GM12878 (cell line): ENCODE measurements at regions not wholly inside any gene's neighbourhood (a gene's known extent, or its start where the extent isn't known, plus 50 kb on each side); places are given as distances from the start of the nearest gene placed in this dataset.

Experiments used
- ATAC-seq: fragments of 200-7000 bp; cut with Tn5 transposase; 3 replicates; pipeline ENCODE4 v1.9.1; 2020; ENCODE audit warnings: mild to moderate bottlenecking, moderate library complexity
- BruUV-seq: library from RNA; stranded (reverse); fragments of 400-500 nt; replicated peaks from 2 replicates; lab custom pipeline; 2021; lab: Mats Ljungman, UMichigan
- CTCF ChIA-PET: fragments of 300-600 bp; sonication (Branson Sonifier 250); formaldehyde crosslinking; extraction: SDS; loops from one replicate; lab custom pipeline; 2021; ENCODE audit warnings: inconsistent platforms; lab: Yijun Ruan, JAX
- POLR2A ChIA-PET: fragments of 350-600 bp; formaldehyde crosslinking; extraction: SDS; loops from one replicate; lab custom pipeline; 2021; ENCODE audit warnings: inconsistent platforms; lab: Charles Lee
- RAD21 ChIA-PET: fragments of 300-600 bp; sonication (Branson Sonifier 250); formaldehyde crosslinking; loops from one replicate; lab custom pipeline; 2023; ENCODE audit warnings: antibody characterized with exemption; ENCODE audit not compliant: unreplicated experiment; lab: Charles Lee
- SMC1A ChIA-PET: fragments of 300-600 bp; sonication (Branson Sonifier 250); formaldehyde crosslinking; loops from one replicate; lab custom pipeline; 2023; ENCODE audit not compliant: unreplicated experiment, uncharacterized antibody; lab: Charles Lee
- DNase-seq: peaks from one replicate; pipeline ENCODE4 v3.0.0-alpha.2; 2011; ENCODE audit warnings: low read depth, low spot score
- FAIRE-seq: peaks from 3 replicates; lab custom pipeline; 2011; peaks lifted over from hg19 to GRCh38; lab: Jason Lieb, UNC
- H2AFZ ChIP-seq: 2 replicates; pipeline ENCODE4 v1.6.0; 2011; ENCODE audit warnings: low read depth, low read length, control low read depth; ENCODE audit not compliant: control insufficient read depth
- H3K27ac ChIP-seq: 2 replicates; pipeline ENCODE4 v1.5.1; 2011; ENCODE audit warnings: control low read depth; ENCODE audit not compliant: control insufficient read depth, insufficient read depth
- H3K27me3 ChIP-seq, 2 experiments: replicated peaks in 1 of 2; 2 replicates each; pipeline versions ENCODE4 v1.6.0 to v1.6.1; 2011; ENCODE audit warnings: low read length in 1 of 2; ENCODE audit not compliant: control insufficient read depth in 2 of 2, insufficient read depth in 2 of 2
- H3K36me3 ChIP-seq, 2 experiments: 2 replicates each; pipeline ENCODE4 v1.5.1; 2011; ENCODE audit warnings: low read length in 1 of 2; ENCODE audit not compliant: control insufficient read depth in 2 of 2, insufficient read depth in 2 of 2
- H3K4me1 ChIP-seq: 2 replicates; pipeline ENCODE4 v1.6.1; 2011; ENCODE audit warnings: mild to moderate bottlenecking, low read length, moderate library complexity, mixed read lengths; ENCODE audit not compliant: control insufficient read depth, insufficient read depth
- H3K4me2 ChIP-seq: 2 replicates; pipeline ENCODE4 v1.6.0; 2011; ENCODE audit warnings: control low read depth; ENCODE audit not compliant: control insufficient read depth, insufficient read depth
- H3K4me3 ChIP-seq: fragments of 200-600 bp; sonication (generic); 2 replicates; pipeline ENCODE4 v1.5.1; 2016
- H3K79me2 ChIP-seq: 2 replicates; pipeline ENCODE4 v1.6.0; 2011; ENCODE audit warnings: low read length; ENCODE audit not compliant: control insufficient read depth, insufficient read depth
- H3K9ac ChIP-seq: 2 replicates; pipeline ENCODE4 v1.8.0; 2011; ENCODE audit warnings: low read length, control low read depth, mixed read lengths; ENCODE audit not compliant: control insufficient read depth, insufficient read depth
- H3K9me3 ChIP-seq: replicated peaks from 3 replicates; pipeline ENCODE4 v1.5.1; 2011; ENCODE audit warnings: mild to moderate bottlenecking, low read length; ENCODE audit not compliant: control insufficient read depth, insufficient read depth
- H4K20me1 ChIP-seq: 2 replicates; pipeline ENCODE4 v1.6.0; 2011; ENCODE audit not compliant: control insufficient read depth, insufficient read depth
- BACH1 ChIP-seq: fragments of 450-650 bp; IDR thresholded peaks from 2 replicates; pipeline ENCODE4 v1.6.1; 2017; ENCODE audit warnings: mild to moderate bottlenecking, borderline replicate concordance
- BCLAF1 ChIP-seq: fragments of 450-650 bp; IDR thresholded peaks from 2 replicates; pipeline ENCODE4 v1.6.1; 2017; ENCODE audit warnings: antibody characterized with exemption, mild to moderate bottlenecking, moderate library complexity
- DPF2 ChIP-seq: fragments of 450-650 bp; IDR thresholded peaks from 2 replicates; pipeline ENCODE4 v1.6.1; 2017; ENCODE audit warnings: mild to moderate bottlenecking
- LARP7 ChIP-seq: fragments of 450-650 bp; IDR thresholded peaks from 2 replicates; pipeline ENCODE4 v1.6.1; 2017; ENCODE audit warnings: mild to moderate bottlenecking
- PML ChIP-seq: IDR thresholded peaks from 2 replicates; pipeline ENCODE4 v1.6.1; 2012; ENCODE audit warnings: low read length, inconsistent platforms
- POLR2AphosphoS2 ChIP-seq: IDR thresholded peaks from 2 replicates; pipeline ENCODE4 v1.6.1; 2011; ENCODE audit warnings: low read depth, mild to moderate bottlenecking, low read length, improper control_type of control experiment, moderate library complexity
- ZBTB40 ChIP-seq: fragments of 450-650 bp; IDR thresholded peaks from 2 replicates; pipeline ENCODE4 v1.6.1; 2016; ENCODE audit warnings: mild to moderate bottlenecking, moderate library complexity, borderline replicate concordance
- WGBS: methylation state at CpG from one replicate; pipeline ENCODE4 v1.1.6; 2016; ENCODE audit warnings: low lambda C conversion rate; ENCODE audit not compliant: insufficient replicate concordance, insufficient coverage; ENCODE audit errors: missing lambda C conversion rate; 5-methylcytosine and 5-hydroxymethylcytosine counted together
- in situ Hi-C: fragments of 300-500 bp; cut with MboI; formaldehyde crosslinking; loops from 9 replicates; pipeline ENCODE4 v1.14.3; 2018; ENCODE audit warnings: mixed read lengths
- intact Hi-C: fragments of 100-400 bp; cut with micrococcal nuclease; formaldehyde crosslinking; loops from one replicate; pipeline ENCODE4 v1.14.2; 2022; ENCODE audit not compliant: unreplicated experiment

- POLR2A ChIA-PET = no interaction called here
- Histone ChIP-seq H3K79me2 (no peaks in the 10 kb centered on the region), H3K27me3 (no peaks in the 10 kb centered on the region), H3K9me3 (peaks cover 5% of the 10 kb centered on the region; the same call in 1 of the 3 replicates), H2AFZ (no peak overlapping the region), H4K20me1 (no peaks in the 10 kb centered on the region), H3K27ac (no peak overlapping the region), H3K36me3 (no peaks in the 10 kb centered on the region), H3K4me3 (no peak overlapping the region), H3K9ac (no peak overlapping the region), H3K4me1 (peaks cover 11% of the 10 kb centered on the region), H3K4me2 (no peak overlapping the region)
- in situ Hi-C loops = no loop called here
- BruUV-seq = no TSS peak
- 61% methylated on average over 2 of the region's 2 CpGs for WGBS
- intact Hi-C loops = no loop called here
- SMC1A ChIA-PET = interaction anchor here (0.7 kb wide), 2 partner anchors 16 to 19 kb away, joined by 3 to 4 read pairs; no protein-coding TSS in a partner anchor
- TF ChIP-seq BACH1 (no peak), ZBTB40 (no peak), POLR2AphosphoS2 (no peak), PML (no peak), DPF2 (no peak), LARP7 (no peak), BCLAF1 (no peak)
- no peak for ATAC-seq
- no peak for FAIRE-seq
- RAD21 ChIA-PET = no interaction called here
- no peak for DNase-seq
- CTCF ChIA-PET = no interaction called here
Measured at GRCh38 chr6:111944541-111944940, 71.3 kb upstream of the FYN start.
